Non-pigmented ciliary epithelial cell (primary cell): ENCODE measurements at regions not wholly inside any gene's neighbourhood (a gene's known extent, or its start where the extent isn't known, plus 50 kb on each side); places are given as distances from the start of the nearest gene placed in this dataset.
"Not testable (repeated sequence)": the region's sequence is repeated elsewhere in the genome, so short reads cannot be mapped to it uniquely, and the experiment has no call there.

Experiments used
- DNase-seq: peaks from one replicate; pipeline ENCODE4 v3.0.0-alpha.2; 2010; ENCODE audit warnings: low read depth

DNA sequence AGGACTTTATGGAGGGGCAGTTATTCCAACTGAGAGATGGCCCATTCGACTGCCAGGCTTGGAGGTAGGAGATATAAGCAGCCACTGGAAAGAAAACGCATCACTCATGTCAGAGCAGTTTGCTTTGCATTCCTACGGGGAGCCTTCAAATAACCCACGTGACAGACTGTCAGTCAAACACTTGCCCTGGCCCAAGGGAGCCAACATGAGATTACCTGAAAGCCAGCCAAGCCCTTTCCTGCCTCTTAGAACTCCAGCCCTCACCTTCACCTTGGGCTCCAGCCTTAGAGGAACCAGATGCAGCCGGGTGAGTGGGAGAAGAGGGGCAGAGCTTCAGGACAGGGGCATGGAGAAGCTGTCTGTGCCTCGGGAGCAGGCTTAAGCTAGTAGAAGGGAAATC lies 95.3 kb upstream of the CXCL13 start:
- no peak for DNase-seq

DNA sequence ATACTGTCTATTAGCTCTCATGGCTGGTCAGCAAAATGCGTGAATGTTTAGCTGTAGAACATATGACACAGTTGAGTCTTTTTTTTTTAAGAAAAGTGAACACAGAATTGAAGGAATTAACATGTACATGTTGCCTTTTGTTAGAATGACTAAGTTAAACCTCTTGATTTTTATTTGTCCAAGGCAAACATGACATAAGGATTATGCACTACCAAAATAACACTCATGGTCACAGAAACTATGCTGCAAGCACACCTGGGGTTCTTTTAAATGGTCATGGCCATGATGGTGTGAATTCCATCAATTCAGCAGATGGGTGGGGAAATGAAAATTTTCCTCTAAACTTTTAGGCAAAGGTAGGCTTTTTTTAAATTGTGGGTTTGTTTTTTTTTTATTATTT lies 80.1 kb upstream of the CXCL13 start:
- DNase-seq = no peak

DNA sequence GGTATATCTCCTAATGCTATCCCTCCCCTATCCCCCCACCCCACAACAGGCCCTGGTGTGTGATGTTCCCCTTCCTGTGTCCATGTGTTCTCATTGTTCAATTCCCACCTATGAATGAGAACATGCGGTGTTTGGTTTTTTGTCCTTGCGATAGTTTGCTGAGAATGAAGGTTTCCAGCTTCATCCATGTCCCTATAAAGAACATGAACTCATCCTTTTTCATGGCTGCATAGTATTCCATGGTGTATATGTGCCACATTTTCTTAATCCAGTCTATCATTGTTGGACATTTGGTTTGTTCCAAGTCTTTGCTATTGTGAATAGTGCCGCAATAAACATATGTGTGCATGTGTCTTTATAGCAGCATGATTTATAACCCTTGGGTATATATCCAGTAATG lies 77.7 kb upstream of the CXCL13 start:
- DNase-seq = not testable (repeated sequence)

GRCh38 chr4:77538144-77538543 lies 67.5 kb upstream of the CXCL13 start:
- DNase-seq = peak; percentile 28

DNA sequence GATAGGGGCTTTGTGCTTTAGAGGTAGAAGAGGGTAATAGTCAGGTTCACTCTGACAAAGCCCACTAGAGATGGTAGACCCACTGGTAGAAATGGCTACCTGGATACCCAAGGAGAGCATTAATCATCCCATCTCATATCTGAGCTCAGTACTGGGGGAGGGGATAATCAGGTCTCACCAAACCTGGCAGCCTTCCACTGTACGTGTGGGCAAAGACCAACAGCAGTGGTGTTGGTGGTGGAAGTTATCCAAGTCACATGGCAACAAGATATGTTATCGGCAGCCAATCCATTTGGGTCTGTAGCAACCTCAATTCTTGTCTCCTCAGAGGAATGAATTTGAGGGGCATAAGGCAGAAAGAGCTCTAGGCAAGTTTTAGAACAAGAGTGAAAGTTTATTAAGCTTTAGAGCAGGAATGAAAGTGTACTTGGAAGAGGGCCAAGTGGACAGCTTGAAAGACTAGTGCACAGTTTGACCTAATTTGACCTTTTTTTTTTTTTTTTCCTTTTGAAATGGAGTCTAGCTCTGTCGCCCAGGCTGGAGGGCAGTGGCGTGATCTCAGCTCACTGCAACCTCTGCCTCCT lies 67.0 kb upstream of the CXCL13 start:
- no peak for DNase-seq
